Chondrocyte (in vitro differentiated cells): ENCODE measurements at regions not wholly inside any gene's neighbourhood (a gene's known extent, or its start where the extent isn't known, plus 50 kb on each side); places are given as distances from the start of the nearest gene placed in this dataset.

Source experiments
- DNase-seq: peaks from one replicate; pipeline ENCODE4 v3.0.0; 2021; ENCODE audit warnings: mixed read lengths, low spot score
- H3K27ac Mint-ChIP-seq: one replicate; pipeline ENCODE4 v1.8.0; 2021; ENCODE audit warnings: mild to moderate bottlenecking, moderate library complexity, mixed read lengths; ENCODE audit not compliant: unreplicated experiment
- H3K27me3 Mint-ChIP-seq: 2 replicates; pipeline ENCODE4 v1.8.0; 2021; ENCODE audit warnings: low read depth, mixed read lengths
- H3K36me3 Mint-ChIP-seq: 2 replicates; pipeline ENCODE4 v1.8.0; 2021; ENCODE audit warnings: low read depth, mixed read lengths
- H3K4me1 Mint-ChIP-seq: 2 replicates; pipeline ENCODE4 v1.8.0; 2021; ENCODE audit warnings: low read depth, mild to moderate bottlenecking, mixed read lengths
- H3K4me3 Mint-ChIP-seq: one replicate; pipeline ENCODE4 v1.8.0; 2021; ENCODE audit warnings: mild to moderate bottlenecking, moderate library complexity, mixed read lengths; ENCODE audit not compliant: unreplicated experiment
- H3K9me3 Mint-ChIP-seq: 2 replicates; pipeline ENCODE4 v1.8.0; 2021; ENCODE audit warnings: low read depth, mixed read lengths
- CTCF ChIP-seq: fragments of 200-600 bp; sonication (generic); IDR thresholded peaks from 2 replicates; pipeline ENCODE4 v1.5.0; 2021; ENCODE audit warnings: antibody characterized with exemption, mild to moderate bottlenecking, moderate library complexity

- DNase-seq = no peak
- H3K4me3 Mint-ChIP-seq = no peak overlapping the region
- TF ChIP-seq CTCF = no peak
- no peaks in the 10 kb centered on the region for H3K36me3 Mint-ChIP-seq
- no peaks in the 10 kb centered on the region for H3K27me3 Mint-ChIP-seq
- no peaks in the 10 kb centered on the region for H3K9me3 Mint-ChIP-seq
- no peak overlapping the region for H3K27ac Mint-ChIP-seq
- peaks cover 4% of the 10 kb centered on the region for H3K4me1 Mint-ChIP-seq
Measured at GRCh38 chr6:147142684-147143245, 61.5 kb upstream of the STXBP5 start.

DNA sequence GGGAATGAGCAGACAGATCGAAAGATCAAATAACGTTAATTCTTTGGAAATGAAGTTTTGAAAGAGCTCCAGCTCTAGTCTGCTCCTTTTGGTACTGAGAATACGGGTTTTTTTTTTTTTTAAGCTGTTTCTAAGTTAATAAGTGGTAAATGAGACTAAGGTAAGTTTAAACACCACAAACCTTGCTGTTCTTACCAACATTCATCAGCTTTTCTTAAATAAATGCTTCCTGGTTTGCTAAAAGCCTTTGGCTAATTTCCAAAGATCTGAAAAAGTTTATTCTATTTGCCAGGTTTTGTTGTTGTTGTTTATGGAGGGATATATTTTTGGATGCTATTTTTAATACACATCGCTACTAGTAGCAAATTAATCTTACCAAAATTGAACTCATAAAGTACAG, 55.1 kb upstream of the STXBP5 start:
- Mint-ChIP-seq H3K4me1 (peaks cover 1% of the 10 kb centered on the region), H3K36me3 (no peaks in the 10 kb centered on the region), H3K27ac (no peak overlapping the region), H3K27me3 (no peaks in the 10 kb centered on the region), H3K9me3 (no peaks in the 10 kb centered on the region), H3K4me3 (no peak overlapping the region)
- no peak for DNase-seq
- no peak for TF ChIP-seq CTCF

DNA sequence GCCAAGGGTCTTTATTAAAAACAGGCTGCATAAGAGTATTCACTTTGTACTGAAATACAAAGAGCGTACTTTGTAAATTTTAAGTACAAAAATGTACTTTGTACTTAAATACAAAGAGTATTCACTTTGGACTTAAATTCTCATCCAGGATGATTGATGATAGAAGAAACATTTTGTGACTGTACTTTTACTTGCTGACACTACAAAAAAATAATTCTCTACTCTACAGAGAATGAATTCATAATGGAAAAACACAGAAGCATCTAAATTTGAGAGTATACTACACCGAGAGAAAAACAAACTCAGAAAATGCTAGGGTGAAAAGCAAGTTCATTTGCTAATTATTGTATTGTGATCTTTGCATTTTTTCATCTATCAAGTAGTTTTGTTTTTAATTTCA, 54.4 kb upstream of the STXBP5 start:
- no peaks in the 10 kb centered on the region for H3K27me3 Mint-ChIP-seq
- TF ChIP-seq CTCF = no peak
- no peak overlapping the region for H3K4me3 Mint-ChIP-seq
- no peaks in the 10 kb centered on the region for H3K9me3 Mint-ChIP-seq
- DNase-seq = no peak
- H3K36me3 Mint-ChIP-seq = no peaks in the 10 kb centered on the region
- peaks cover 8% of the 10 kb centered on the region for H3K4me1 Mint-ChIP-seq
- no peak overlapping the region for H3K27ac Mint-ChIP-seq

DNA sequence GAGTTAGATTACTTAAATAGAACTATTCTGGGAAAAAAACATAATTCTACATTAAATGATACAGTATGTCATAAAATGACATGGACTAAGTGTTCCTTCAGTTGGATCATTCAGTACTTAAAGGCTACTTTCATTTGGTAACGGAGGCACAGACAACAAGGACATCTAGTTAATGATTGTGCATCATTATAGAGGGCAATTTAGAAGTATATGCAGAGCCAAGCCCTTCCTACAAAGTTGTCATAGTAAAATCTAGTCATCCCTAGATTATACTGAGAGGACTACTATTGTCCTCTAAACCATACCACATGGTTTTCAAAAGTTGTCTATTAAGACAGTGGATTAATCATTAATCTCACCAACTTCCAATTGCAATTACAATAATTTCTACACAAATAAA, 53.9 kb upstream of the STXBP5 start:
- no peaks in the 10 kb centered on the region for H3K27me3 Mint-ChIP-seq
- H3K27ac Mint-ChIP-seq = no peak overlapping the region

More for the DNA sequence above, 53.9 kb upstream of the STXBP5 start:
- H3K36me3 Mint-ChIP-seq = no peaks in the 10 kb centered on the region
- no peak for TF ChIP-seq CTCF
- no peaks in the 10 kb centered on the region for H3K9me3 Mint-ChIP-seq
- peaks cover 9% of the 10 kb centered on the region for H3K4me1 Mint-ChIP-seq
- H3K4me3 Mint-ChIP-seq = no peak overlapping the region
- DNase-seq = no peak
